ENCODE measurements at regions not wholly inside any gene's neighbourhood (a gene's known extent, or its start where the extent isn't known, plus 50 kb on each side); places are given as distances from the start of the nearest gene placed in this dataset.

DNA sequence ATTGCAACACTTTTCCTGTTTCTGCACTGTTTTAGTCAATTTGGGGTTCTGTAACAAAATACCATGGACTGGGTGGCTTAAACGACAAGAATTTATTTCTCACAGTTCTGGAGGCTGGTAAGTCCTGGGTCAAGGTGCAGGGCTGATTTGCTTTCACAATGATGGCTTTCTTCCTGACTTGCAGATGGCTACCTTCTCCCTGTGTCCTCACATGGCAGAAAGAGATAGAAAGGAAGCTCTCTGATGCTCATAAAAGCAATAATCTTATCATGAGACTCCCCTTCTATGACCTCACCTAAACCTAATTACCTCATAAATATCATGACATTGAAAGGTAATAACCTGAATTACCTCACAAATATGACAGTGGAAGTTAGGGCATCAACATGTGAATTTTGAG, 511.5 kb upstream of the CITED2 start:
- TF ChIP-seq EZH2 (IDR thresholded peaks at IDR 0.05; ENCODE audit: low read depth), result no peak
- TF ChIP-seq, protein P1, sequence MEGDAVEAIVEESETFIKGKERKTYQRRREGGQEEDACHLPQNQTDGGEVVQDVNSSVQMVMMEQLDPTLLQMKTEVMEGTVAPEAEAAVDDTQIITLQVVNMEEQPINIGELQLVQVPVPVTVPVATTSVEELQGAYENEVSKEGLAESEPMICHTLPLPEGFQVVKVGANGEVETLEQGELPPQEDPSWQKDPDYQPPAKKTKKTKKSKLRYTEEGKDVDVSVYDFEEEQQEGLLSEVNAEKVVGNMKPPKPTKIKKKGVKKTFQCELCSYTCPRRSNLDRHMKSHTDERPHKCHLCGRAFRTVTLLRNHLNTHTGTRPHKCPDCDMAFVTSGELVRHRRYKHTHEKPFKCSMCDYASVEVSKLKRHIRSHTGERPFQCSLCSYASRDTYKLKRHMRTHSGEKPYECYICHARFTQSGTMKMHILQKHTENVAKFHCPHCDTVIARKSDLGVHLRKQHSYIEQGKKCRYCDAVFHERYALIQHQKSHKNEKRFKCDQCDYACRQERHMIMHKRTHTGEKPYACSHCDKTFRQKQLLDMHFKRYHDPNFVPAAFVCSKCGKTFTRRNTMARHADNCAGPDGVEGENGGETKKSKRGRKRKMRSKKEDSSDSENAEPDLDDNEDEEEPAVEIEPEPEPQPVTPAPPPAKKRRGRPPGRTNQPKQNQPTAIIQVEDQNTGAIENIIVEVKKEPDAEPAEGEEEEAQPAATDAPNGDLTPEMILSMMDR (conservative IDR thresholded peaks at IDR 0.05), result no peak
- peaks cover 26% of the 10 kb centered on the region for H3K4me1 ChIP-seq (replicated peaks; ENCODE audit: insufficient read depth)
- H3K27me3 ChIP-seq (ENCODE audit: insufficient read depth, low read depth), result no peaks in the 10 kb centered on the region
- no peaks in the 10 kb centered on the region for H3K79me2 ChIP-seq (ENCODE audit: low read depth)
- no peak overlapping the region for H2AFZ ChIP-seq
- ChIA-PET CTCF (interaction anchor here (0.6 kb wide), 1 partner anchor 1897 kb away, joined by 3 read pairs; no protein-coding TSS in a partner anchor), POLR2A (ENCODE audit: unreplicated experiment) (no interaction called here)
- H3K4me2 ChIP-seq, result no peak overlapping the region
- no peaks in the 10 kb centered on the region for H3K36me3 ChIP-seq (ENCODE audit: low read depth)
- H3F3A ChIP-seq (ENCODE audit: insufficient read depth, low read depth), result peaks cover 5% of the 10 kb centered on the region; the same call in 1 of the 2 replicates
- intact Hi-C loops (cut with micrococcal nuclease; ENCODE audit: unreplicated experiment), result loop anchor here (10.0 kb wide), 1 partner anchor 79 kb away; no protein-coding TSS in a partner anchor
- H3K9me3 ChIP-seq (ENCODE audit: insufficient read depth, low read depth), result peaks cover 3% of the 10 kb centered on the region; the same call in 1 of the 2 replicates
- H3K9me2 ChIP-seq (ENCODE audit: insufficient read depth), result no peaks in the 10 kb centered on the region
- DNase-seq, result no peak
- no peak overlapping the region for H3K4me3 ChIP-seq
- no peak overlapping the region for H3K27ac ChIP-seq
- no peaks in the 10 kb centered on the region for H4K20me1 ChIP-seq (ENCODE audit: insufficient read depth)
- BruUV-seq (replicated peaks), result no TSS peak

DNA sequence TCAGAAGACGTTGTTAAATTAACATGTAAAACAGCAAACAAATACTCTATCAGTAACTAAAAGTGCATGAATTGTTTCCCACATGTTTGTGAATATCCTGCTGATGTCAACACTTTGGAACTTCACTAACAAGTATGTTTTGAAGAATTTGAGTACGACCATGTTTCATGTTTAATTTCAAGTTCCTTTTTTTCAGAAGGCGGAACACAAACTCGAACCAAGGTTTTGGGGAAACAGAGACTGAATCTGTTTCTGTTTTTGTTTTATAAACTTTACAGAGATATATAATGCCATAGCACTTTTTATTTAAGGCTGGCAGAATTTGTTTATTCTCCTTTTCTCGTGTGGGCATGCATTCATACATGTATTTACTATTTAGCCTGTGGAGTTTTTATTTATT, 509.3 kb upstream of the CITED2 start:
- H3K27ac ChIP-seq, result 0 out of 2 replicates have a peak overlapping the region, but pooled peaks have one; percentile 10
- no peaks in the 10 kb centered on the region for H3K79me2 ChIP-seq (ENCODE audit: low read depth)
- BruUV-seq (replicated peaks), result no TSS peak
- H3K27me3 ChIP-seq (ENCODE audit: insufficient read depth, low read depth), result no peaks in the 10 kb centered on the region
- peaks cover 3% of the 10 kb centered on the region; the same call in 1 of the 2 replicates for H3K9me3 ChIP-seq (ENCODE audit: insufficient read depth, low read depth)
- ChIA-PET CTCF (no interaction called here), POLR2A (ENCODE audit: unreplicated experiment) (no interaction called here)
- H3K4me3 ChIP-seq, result no peak overlapping the region
- no peak for DNase-seq
- H3F3A ChIP-seq (ENCODE audit: insufficient read depth, low read depth), result peaks cover 5% of the 10 kb centered on the region; the same call in 1 of the 2 replicates
- TF ChIP-seq, protein P1 (conservative IDR thresholded peaks at IDR 0.05), result no peak
- TF ChIP-seq EZH2 (IDR thresholded peaks at IDR 0.05; ENCODE audit: low read depth), result no peak
- no peak overlapping the region; the same call in 1 of the 2 replicates for H3K4me2 ChIP-seq
- H3K4me1 ChIP-seq (replicated peaks; ENCODE audit: insufficient read depth), result peaks cover 25% of the 10 kb centered on the region
- no peaks in the 10 kb centered on the region for H3K9me2 ChIP-seq (ENCODE audit: insufficient read depth)
- no peak overlapping the region for H2AFZ ChIP-seq
- no peaks in the 10 kb centered on the region for H3K36me3 ChIP-seq (ENCODE audit: low read depth)
- intact Hi-C loops (cut with micrococcal nuclease; ENCODE audit: unreplicated experiment), result loop anchor here (5.0 to 10.0 kb wide), 4 partner anchors 81 to 511 kb away; partner anchors contain the start of gene CITED2
- no peaks in the 10 kb centered on the region for H4K20me1 ChIP-seq (ENCODE audit: insufficient read depth)

DNA sequence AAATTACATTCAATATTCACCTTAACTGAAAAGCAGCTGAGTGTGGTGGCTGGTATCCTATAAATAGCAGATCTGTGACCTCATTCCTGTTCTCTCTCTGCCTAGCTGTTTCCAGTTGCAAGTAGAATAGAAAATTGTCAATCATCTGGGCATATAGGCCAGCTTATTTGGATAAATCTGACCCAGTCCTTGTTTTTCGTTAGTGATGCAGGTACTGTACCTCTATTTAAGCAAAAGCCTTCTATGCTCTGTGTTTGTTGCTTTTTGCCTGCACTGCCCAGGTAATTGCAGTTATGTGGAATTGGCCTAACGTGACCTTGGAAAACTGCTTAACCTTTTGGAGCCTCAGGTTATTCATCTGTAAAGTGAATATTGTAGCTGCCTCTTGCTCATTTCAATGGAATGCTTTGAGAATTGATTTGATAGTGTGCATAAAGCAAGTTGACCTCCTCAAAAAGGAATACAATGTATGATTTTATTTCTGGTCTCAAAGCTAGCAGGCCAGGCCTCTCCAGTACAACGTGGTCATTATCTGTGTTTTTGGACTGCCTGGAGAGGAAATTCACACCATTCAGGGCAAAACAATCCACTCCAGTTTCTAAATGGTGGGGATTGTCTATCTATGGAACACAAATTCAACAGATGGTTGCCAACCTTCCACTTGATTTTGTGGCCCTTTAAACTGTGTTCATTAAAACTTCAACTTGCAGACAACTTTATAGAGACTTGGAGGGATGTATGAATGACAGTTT, 508.7 kb upstream of the CITED2 start:
- Histone ChIP-seq H3K4me2 (peak overlapping the region; percentile 15), H2AFZ (peak overlapping the region; percentile 2; the same call in 1 of the 2 replicates)
- CTCF ChIA-PET, result no interaction called here

More for the DNA sequence above, 508.7 kb upstream of the CITED2 start:
- peaks cover 3% of the 10 kb centered on the region; the same call in 1 of the 2 replicates for H3K9me3 ChIP-seq (ENCODE audit: insufficient read depth, low read depth)
- H3K9me2 ChIP-seq (ENCODE audit: insufficient read depth), result no peaks in the 10 kb centered on the region
- peaks cover 22% of the 10 kb centered on the region for H3K4me1 ChIP-seq (replicated peaks; ENCODE audit: insufficient read depth)
- TF ChIP-seq EZH2 (IDR thresholded peaks at IDR 0.05; ENCODE audit: low read depth), result no peak
- TF ChIP-seq, protein P1 (conservative IDR thresholded peaks at IDR 0.05), result no peak
- no peaks in the 10 kb centered on the region for H4K20me1 ChIP-seq (ENCODE audit: insufficient read depth)
- H3K79me2 ChIP-seq (ENCODE audit: low read depth), result no peaks in the 10 kb centered on the region
- no peaks in the 10 kb centered on the region for H3K36me3 ChIP-seq (ENCODE audit: low read depth)
- 0 out of 2 replicates have a peak overlapping the region, but pooled peaks have one; percentile 10 for H3K27ac ChIP-seq
- H3F3A ChIP-seq (ENCODE audit: insufficient read depth, low read depth), result peaks cover 5% of the 10 kb centered on the region; the same call in 1 of the 2 replicates
- no TSS peak for BruUV-seq (replicated peaks)
- POLR2A ChIA-PET (ENCODE audit: unreplicated experiment), result no interaction called here
- intact Hi-C loops (cut with micrococcal nuclease; ENCODE audit: unreplicated experiment), result loop anchor here (5.0 to 10.0 kb wide), 4 partner anchors 82 to 511 kb away; partner anchors contain the start of gene CITED2
- peak in 1 of 2 experiments; percentile 72 for DNase-seq
- no peaks in the 10 kb centered on the region for H3K27me3 ChIP-seq (ENCODE audit: insufficient read depth, low read depth)
- no peak overlapping the region for H3K4me3 ChIP-seq

Data from PC-9 (cell line).